Transverse colon (tissue), 4 donors: ENCODE measurements at regions not wholly inside any gene's neighbourhood (a gene's known extent, or its start where the extent isn't known, plus 50 kb on each side); places are given as distances from the start of the nearest gene placed in this dataset.

Experiments
- CTCF ChIP-seq, 5 experiments: fragments of 200-600 bp in 3 of 5; fragments of 450-650 bp in 2 of 5; sonication (generic) in 3 of 5; IDR thresholded peaks; 1 replicate in 2 of 5; 2 replicates in 3 of 5; pipeline ENCODE4 v1.5.1; 2016 to 2017; ENCODE audit warnings: antibody characterized with exemption in 5 of 5, inconsistent platforms in 3 of 5, mild to moderate bottlenecking in 2 of 5, moderate library complexity in 1 of 5
- POLR2A ChIP-seq: fragments of 450-650 bp; IDR thresholded peaks from one replicate; pipeline ENCODE4 v1.6.1; 2016; ENCODE audit warnings: antibody characterized with exemption, mild to moderate bottlenecking, moderate library complexity
- POLR2AphosphoS5 ChIP-seq, 3 donors: sonication (generic); formaldehyde crosslinking; IDR thresholded peaks; one replicate each; pipeline ENCODE4 v1.6.1; 2016; ENCODE audit warnings: antibody characterized with exemption in 3 of 3

DNA sequence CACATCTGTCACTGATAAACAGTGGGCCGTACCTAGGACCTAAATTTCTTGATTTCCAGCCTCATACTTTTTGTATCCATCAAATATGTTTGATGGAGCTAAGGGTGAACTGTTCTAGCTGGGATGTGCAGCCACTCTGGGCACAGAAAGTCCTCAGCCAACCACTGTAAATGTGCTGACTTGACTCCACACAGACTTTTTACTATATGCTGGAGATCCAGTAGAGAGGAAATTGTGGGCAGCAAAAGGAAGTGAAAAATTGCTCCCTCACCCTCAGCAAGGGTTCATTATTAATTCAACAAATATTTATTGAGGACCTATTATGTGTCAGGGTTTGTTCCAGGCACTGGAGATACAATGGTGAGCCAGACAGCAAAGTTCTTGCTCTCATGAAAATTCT, 54.2 kb upstream of the AMPD3 start:
- TF ChIP-seq POLR2A, result no peak
- TF ChIP-seq POLR2AphosphoS5 (IDR thresholded peaks at IDR 0.05), result no peak
- no peak for TF ChIP-seq CTCF (IDR thresholded peaks at IDR 0.05)
